Vagina (tissue), 2 donors: ENCODE measurements at regions not wholly inside any gene's neighbourhood (a gene's known extent, or its start where the extent isn't known, plus 50 kb on each side); places are given as distances from the start of the nearest gene placed in this dataset.

ENCODE experiments used
- DNase-seq, 2 donors: peaks; one replicate each; pipeline ENCODE4 v3.0.0-alpha.2; 2017; ENCODE audit errors: extremely low spot score in 2 of 2
- H3K27ac ChIP-seq: fragments of 200-600 bp; sonication (generic); one replicate; pipeline ENCODE4 v1.5.1; 2019
- H3K27me3 ChIP-seq: fragments of 200-600 bp; sonication (generic); one replicate; pipeline ENCODE4 v1.5.1; 2019
- H3K36me3 ChIP-seq, 2 donors: fragments of 200-600 bp; sonication (generic); one replicate each; pipeline ENCODE4 v1.5.1; 2017 to 2019
- H3K4me1 ChIP-seq: fragments of 200-600 bp; sonication (generic); one replicate; pipeline ENCODE4 v1.5.1; 2019
- H3K4me3 ChIP-seq, 2 donors: fragments of 200-600 bp; sonication (generic); 1 replicate in 1 of 2; 2 replicates in 1 of 2; pipeline ENCODE4 v1.5.1; 2016 to 2019
- H3K9me3 ChIP-seq: fragments of 200-600 bp; sonication (generic); one replicate; pipeline ENCODE4 v1.5.1; 2019
- CTCF ChIP-seq, 3 experiments: fragments of 450-650 bp in 2 of 3; fragments of 200-600 bp in 1 of 3; sonication (generic) in 1 of 3; IDR thresholded peaks; one replicate each; pipeline ENCODE4 v1.5.1; 2017 to 2019; ENCODE audit warnings: antibody characterized with exemption in 3 of 3, mild to moderate bottlenecking in 2 of 3, moderate library complexity in 2 of 3
- POLR2A ChIP-seq, 2 donors: fragments of 450-650 bp; IDR thresholded peaks; one replicate each; pipeline ENCODE4 v1.6.1; 2017; ENCODE audit warnings: antibody characterized with exemption in 2 of 2, mild to moderate bottlenecking in 2 of 2, moderate library complexity in 2 of 2
- POLR2AphosphoS5 ChIP-seq, 2 donors: sonication (generic); formaldehyde crosslinking; IDR thresholded peaks; one replicate each; pipeline ENCODE4 v1.9.0; 2017; ENCODE audit warnings: antibody characterized with exemption in 2 of 2, mild to moderate bottlenecking in 2 of 2, low read depth in 1 of 2; ENCODE audit not compliant: insufficient read depth in 1 of 2
- intact Hi-C: fragments of 100-400 bp; cut with DNase I; formaldehyde crosslinking; loops from one replicate; pipeline ENCODE4 v1.15.1; 2023

GRCh38 chr5:58211441-58211840 lies 248.4 kb downstream of the PLK2 start:
- Histone ChIP-seq H3K9me3 (no peaks in the 10 kb centered on the region), H3K4me3 (no peak overlapping the region), H3K4me1 (no peaks in the 10 kb centered on the region), H3K36me3 (no peaks in the 10 kb centered on the region), H3K27ac (no peak overlapping the region), H3K27me3 (no peaks in the 10 kb centered on the region)
- DNase-seq, result no peak
- TF ChIP-seq POLR2A (IDR thresholded peaks at IDR 0.05) (no peak), POLR2AphosphoS5 (IDR thresholded peaks at IDR 0.05; ENCODE audit: insufficient read depth in 1 of 2, low read depth in 1 of 2) (no peak), CTCF (IDR thresholded peaks at IDR 0.05) (no peak)
- intact Hi-C loops, result no loop called here

- intact Hi-C loops, result no loop called here
- H3K36me3 ChIP-seq, result no peaks in the 10 kb centered on the region
Measured at GRCh38 chr5:58208674-58209073, 251.2 kb downstream of the PLK2 start.

GRCh38 chr5:58207076-58207475 lies 252.8 kb downstream of the PLK2 start:
- no peaks in the 10 kb centered on the region for H3K4me1 ChIP-seq
- TF ChIP-seq POLR2AphosphoS5 (IDR thresholded peaks at IDR 0.05; ENCODE audit: insufficient read depth in 1 of 2, low read depth in 1 of 2) (no peak), POLR2A (IDR thresholded peaks at IDR 0.05) (no peak), CTCF (IDR thresholded peaks at IDR 0.05) (no peak)
- no peak for DNase-seq
- no peaks in the 10 kb centered on the region for H3K9me3 ChIP-seq
- H3K4me3 ChIP-seq, result no peak overlapping the region
- H3K27me3 ChIP-seq, result no peaks in the 10 kb centered on the region
- H3K27ac ChIP-seq, result no peak overlapping the region
- no peaks in the 10 kb centered on the region for H3K36me3 ChIP-seq
- intact Hi-C loops, result no loop called here

More at GRCh38 chr5:58208674-58209073, 251.2 kb downstream of the PLK2 start:
- H3K4me1 ChIP-seq, result no peaks in the 10 kb centered on the region
- no peak overlapping the region for H3K27ac ChIP-seq
- H3K27me3 ChIP-seq, result no peaks in the 10 kb centered on the region
- H3K4me3 ChIP-seq, result no peak overlapping the region
- TF ChIP-seq POLR2AphosphoS5 (IDR thresholded peaks at IDR 0.05; ENCODE audit: insufficient read depth in 1 of 2, low read depth in 1 of 2), result no peak
- TF ChIP-seq POLR2A (IDR thresholded peaks at IDR 0.05), result no peak
- TF ChIP-seq CTCF (IDR thresholded peaks at IDR 0.05), result no peak
- no peak for DNase-seq
- H3K9me3 ChIP-seq, result no peaks in the 10 kb centered on the region

GRCh38 chr5:58204966-58205365 lies 254.9 kb downstream of the PLK2 start:
- no peaks in the 10 kb centered on the region for H3K9me3 ChIP-seq
- H3K4me1 ChIP-seq, result no peaks in the 10 kb centered on the region
- H3K36me3 ChIP-seq, result no peaks in the 10 kb centered on the region
- H3K4me3 ChIP-seq, result no peak overlapping the region
- H3K27ac ChIP-seq, result no peak overlapping the region
- intact Hi-C loops, result no loop called here
- no peaks in the 10 kb centered on the region for H3K27me3 ChIP-seq
- TF ChIP-seq POLR2A (IDR thresholded peaks at IDR 0.05) (no peak), POLR2AphosphoS5 (IDR thresholded peaks at IDR 0.05; ENCODE audit: insufficient read depth in 1 of 2, low read depth in 1 of 2) (no peak), CTCF (IDR thresholded peaks at IDR 0.05) (no peak)
- no peak for DNase-seq

- intact Hi-C loops, result no loop called here
- DNase-seq, result no peak
- no peaks in the 10 kb centered on the region for H3K4me1 ChIP-seq
- H3K36me3 ChIP-seq, result no peaks in the 10 kb centered on the region
- H3K27me3 ChIP-seq, result no peaks in the 10 kb centered on the region
- H3K4me3 ChIP-seq, result no peak overlapping the region
- H3K9me3 ChIP-seq, result no peaks in the 10 kb centered on the region
- no peak overlapping the region for H3K27ac ChIP-seq
- TF ChIP-seq POLR2A (IDR thresholded peaks at IDR 0.05), result no peak
- TF ChIP-seq CTCF (IDR thresholded peaks at IDR 0.05), result no peak
- TF ChIP-seq POLR2AphosphoS5 (IDR thresholded peaks at IDR 0.05; ENCODE audit: insufficient read depth in 1 of 2, low read depth in 1 of 2), result no peak
Measured at GRCh38 chr5:58202941-58203444, 256.9 kb downstream of the PLK2 start.
